K562 (cell line): ENCODE measurements at regions not wholly inside any gene's neighbourhood (a gene's known extent, or its start where the extent isn't known, plus 50 kb on each side); places are given as distances from the start of the nearest gene placed in this dataset.

Experiments
- ATAC-seq: fragments of 200-7000 bp; cut with Tn5 transposase; 3 replicates; pipeline ENCODE4 v1.9.1; 2020; ENCODE audit warnings: moderate library complexity
- BruUV-seq: library from RNA; stranded (reverse); fragments of 400-500 nt; replicated peaks from 2 replicates; lab custom pipeline; 2021; lab: Mats Ljungman, UMichigan
- CTCF ChIA-PET: fragments of 300-600 bp; formaldehyde crosslinking; extraction: SDS; loops from one replicate; lab custom pipeline; 2021; ENCODE audit warnings: low intra/inter-chr PET ratio; lab: Yijun Ruan, JAX
- POLR2A ChIA-PET: fragments of 300-600, 350-650 bp; sonication (Branson Sonifier 250); formaldehyde crosslinking; extraction: SDS; loops from one replicate; lab custom pipeline; 2021; ENCODE audit warnings: antibody characterized with exemption, inconsistent platforms; lab: Yijun Ruan, JAX
- DNase-seq, 4 experiments: peaks; one replicate each; pipeline versions ENCODE4 v3.0.0 to v3.0.0-alpha.2; 2011 to 2018; ENCODE audit warnings: low spot score in 3 of 4, mixed read lengths in 3 of 4; ENCODE audit errors: extremely low read depth in 1 of 4
- FAIRE-seq: peaks from 2 replicates; lab custom pipeline; 2011; peaks lifted over from hg19 to GRCh38; lab: Jason Lieb, UNC
- H2AFZ ChIP-seq: 2 replicates; pipeline ENCODE4 v1.6.0; 2011; ENCODE audit warnings: low read depth, low read length, control low read depth, inconsistent platforms
- H3K27ac ChIP-seq: fragments of 200-600 bp; 3 replicates; pipeline ENCODE4 v1.8.0; 2011; ENCODE audit warnings: low read depth, mild to moderate bottlenecking, control low read depth, inconsistent platforms, low read length, moderate library complexity, mixed read lengths; ENCODE audit errors: extremely low read depth
- H3K27me3 ChIP-seq, 2 experiments: fragments of 300-600 bp in 1 of 2; 2 replicates in 1 of 2; 3 replicates in 1 of 2; pipeline versions ENCODE4 v1.6.0 to v1.8.0; 2011; ENCODE audit warnings: inconsistent platforms in 2 of 2, low read length in 2 of 2, mild to moderate bottlenecking in 1 of 2, mixed read lengths in 1 of 2, moderate library complexity in 1 of 2; ENCODE audit not compliant: control insufficient read depth in 2 of 2, insufficient read depth in 2 of 2
- H3K36me3 ChIP-seq: fragments of 300-600 bp; 3 replicates; pipeline ENCODE4 v1.8.0; 2011; ENCODE audit warnings: mild to moderate bottlenecking, low read length, inconsistent platforms; ENCODE audit not compliant: control insufficient read depth, insufficient read depth
- H3K4me1 ChIP-seq, 2 experiments: fragments of 200-600 bp in 1 of 2; replicated peaks in 1 of 2; 2 replicates in 1 of 2; 3 replicates in 1 of 2; pipeline versions ENCODE4 v1.5.1 to v1.8.0; 2011; ENCODE audit warnings: inconsistent platforms in 2 of 2, low read length in 2 of 2, mild to moderate bottlenecking in 1 of 2, mixed read lengths in 1 of 2, moderate library complexity in 1 of 2; ENCODE audit not compliant: control insufficient read depth in 2 of 2, insufficient read depth in 2 of 2
- H3K4me2 ChIP-seq: 2 replicates; pipeline ENCODE4 v1.6.1; 2011; ENCODE audit warnings: low read length, control low read depth, inconsistent platforms, mixed read lengths; ENCODE audit not compliant: insufficient read depth
- H3K4me3 ChIP-seq: fragments of 200-600 bp; sonication (generic), shearing (Covaris generic); 2 replicates; pipeline ENCODE4 v1.5.1; 2016; ENCODE audit warnings: control low read depth, inconsistent platforms
- H3K79me2 ChIP-seq: fragments of 200-600 bp; 3 replicates; pipeline ENCODE4 v1.8.0; 2011; ENCODE audit warnings: low read length, inconsistent platforms; ENCODE audit not compliant: control insufficient read depth, insufficient read depth
- H3K9ac ChIP-seq, 2 experiments: 2 replicates each; pipeline versions ENCODE4 v1.6.0 to v1.6.1; 2011; ENCODE audit warnings: low read depth in 2 of 2, low read length in 2 of 2, control low read depth in 1 of 2, inconsistent platforms in 1 of 2, mild to moderate bottlenecking in 1 of 2, mixed read lengths in 1 of 2; ENCODE audit not compliant: insufficient read depth in 1 of 2
- H3K9me1 ChIP-seq: one replicate; pipeline ENCODE4 v1.6.0; 2011; ENCODE audit warnings: inconsistent platforms, mild to moderate bottlenecking, low read length, moderate library complexity; ENCODE audit not compliant: control insufficient read depth, insufficient read depth
- H3K9me3 ChIP-seq: replicated peaks from 2 replicates; pipeline ENCODE4 v1.5.1; 2011; ENCODE audit warnings: low read depth, low read length, inconsistent platforms; ENCODE audit not compliant: control insufficient read depth, insufficient read depth
- H4K20me1 ChIP-seq: replicated peaks from 2 replicates; pipeline ENCODE4 v1.6.1; 2011; ENCODE audit warnings: low read length, inconsistent platforms, mixed read lengths; ENCODE audit not compliant: control insufficient read depth, insufficient read depth
- BCOR ChIP-seq: fragments of 450-650 bp; IDR thresholded peaks from 2 replicates; pipeline ENCODE4 v1.6.1; 2016
- HCFC1 ChIP-seq: IDR thresholded peaks from 2 replicates; pipeline ENCODE4 v1.6.1; 2012; ENCODE audit warnings: low read depth, low read length, improper control_type of control experiment
- JUNB ChIP-seq: fragments of 450-650 bp; formaldehyde crosslinking; conservative IDR thresholded peaks from 2 replicates; pipeline ENCODE4 v1.4.0; 2020; ENCODE audit warnings: mild to moderate bottlenecking
- KDM1A ChIP-seq, 2 experiments: fragments of 450-650 bp; IDR thresholded peaks; 2 replicates each; pipeline ENCODE4 v1.6.1; 2016; ENCODE audit warnings: mild to moderate bottlenecking in 2 of 2
- NR2C1 ChIP-seq, 2 experiments: fragments of 450-650 bp; IDR thresholded peaks; 2 replicates each; pipeline ENCODE4 v1.6.1; 2017; ENCODE audit warnings: mild to moderate bottlenecking in 2 of 2, antibody characterized with exemption in 1 of 2, inconsistent platforms in 1 of 2, missing compliant biosample characterization in 1 of 2, missing genetic modification characterization in 1 of 2
- POLR3A ChIP-seq: IDR thresholded peaks from 2 replicates; pipeline ENCODE4 v1.6.1; 2011; ENCODE audit warnings: borderline replicate concordance, mild to moderate bottlenecking, moderate library complexity; ENCODE audit not compliant: insufficient read length, insufficient read depth; ENCODE audit errors: extremely low read depth
- SAFB ChIP-seq: fragments of 200-400 bp; formaldehyde crosslinking; IDR thresholded peaks from 2 replicates; pipeline ENCODE4 v1.6.1; 2017; ENCODE audit warnings: low read depth, low read length, borderline replicate concordance
- SIX5 ChIP-seq, 2 experiments: IDR thresholded peaks; 2 replicates each; pipeline ENCODE4 v1.6.1; 2011; ENCODE audit warnings: low read length in 2 of 2, borderline replicate concordance in 1 of 2, low read depth in 1 of 2, mild to moderate bottlenecking in 1 of 2, moderate library complexity in 1 of 2; ENCODE audit not compliant: insufficient read depth in 1 of 2
- STAG1 ChIP-seq: sonication (generic); formaldehyde crosslinking; IDR thresholded peaks from 2 replicates; pipeline ENCODE4 v1.5.0; 2020; ENCODE audit warnings: missing genetic modification reagents, borderline replicate concordance
- ZBTB8A ChIP-seq: fragments of 450-650 bp; IDR thresholded peaks from 2 replicates; pipeline ENCODE4 v1.6.1; 2018; ENCODE audit warnings: mild to moderate bottlenecking, moderate library complexity; ENCODE audit not compliant: partially characterized antibody
- ZNF133 ChIP-seq: fragments of 250-450 bp; sonication (Bioruptor Pico); IDR thresholded peaks from 2 replicates; pipeline ENCODE4 v1.4.0; 2020; ENCODE audit warnings: mild to moderate bottlenecking
- ZNF140 ChIP-seq: fragments of 250-450 bp; sonication (Bioruptor Pico); IDR thresholded peaks from 2 replicates; pipeline ENCODE4 v1.8.0; 2021; ENCODE audit warnings: moderate library complexity, mild to moderate bottlenecking, inconsistent platforms
- WGBS: fragments of 100-300 bp; shearing (Covaris generic); methylation state at CpG from one replicate; pipeline ENCODE4 v1.1.6; 2016; ENCODE audit warnings: low coverage, mixed read lengths; ENCODE audit not compliant: insufficient coverage; ENCODE audit errors: missing lambda C conversion rate; 5-methylcytosine and 5-hydroxymethylcytosine counted together
- in situ Hi-C: fragments of 300-500 bp; cut with MboI; formaldehyde crosslinking; loops from 4 replicates; pipeline ENCODE4 v1.15.0; 2018; ENCODE audit warnings: inconsistent platforms, mixed read lengths
- intact Hi-C: fragments of 100-400 bp; cut with micrococcal nuclease; formaldehyde crosslinking; loops from 2 replicates; pipeline ENCODE4 v1.14.2; 2022
- TF ChIP-seq, protein P1 (sequence below): fragments of 200-800 bp; sonication (Bioruptor generic); IDR thresholded peaks from 2 replicates; pipeline ENCODE4 v1.6.1; 2017; ENCODE audit warnings: missing genetic modification characterization, missing compliant biosample characterization
- TF ChIP-seq, protein P2 (sequence below): sonication (generic); formaldehyde crosslinking; IDR thresholded peaks from 2 replicates; pipeline ENCODE4 v1.8.0; 2022; ENCODE audit warnings: mild to moderate bottlenecking, missing genetic modification reagents
- TF ChIP-seq, protein P3 (sequence below), 2 experiments: IDR thresholded peaks; 2 replicates each; pipeline ENCODE4 v1.6.1; 2011; ENCODE audit warnings: borderline replicate concordance in 1 of 2, control low read depth in 1 of 2, low read depth in 1 of 2, low read length in 1 of 2, mild to moderate bottlenecking in 1 of 2, mixed read lengths in 1 of 2, moderate library complexity in 1 of 2; ENCODE audit not compliant: insufficient read depth in 1 of 2, insufficient read length in 1 of 2, poor library complexity in 1 of 2, severe bottlenecking in 1 of 2; ENCODE audit errors: extremely low read depth in 1 of 2

DNA sequence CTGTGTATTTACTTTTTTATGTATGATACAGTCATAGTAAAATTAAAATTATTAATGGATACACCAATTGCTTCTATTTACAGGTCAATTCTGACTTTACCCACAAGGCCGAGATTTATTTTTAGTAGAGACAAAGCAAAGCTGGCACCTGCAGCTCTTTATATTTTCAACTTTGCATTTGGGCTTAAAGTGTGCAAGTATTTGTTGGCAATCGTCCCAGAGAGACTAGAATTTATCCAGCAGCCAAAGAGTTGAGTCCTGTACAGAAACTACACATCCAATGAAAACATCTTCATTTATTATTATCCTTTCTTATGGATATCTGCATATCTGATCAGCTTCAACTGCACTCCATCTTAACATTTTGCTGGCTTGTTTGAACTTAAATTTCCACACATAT is 485.6 kb downstream of the SOX11 start:
- ChIA-PET CTCF (no interaction called here), POLR2A (no interaction called here)
- intact Hi-C loops = no loop called here
- in situ Hi-C loops = no loop called here
- FAIRE-seq (no peak), DNase-seq (no peak), ATAC-seq (no peak)
- WGBS = 2% methylated on average over 2 of the region's 2 CpGs
- Histone ChIP-seq H3K9ac (no peak overlapping the region), H3K4me2 (no peak overlapping the region), H3K27ac (no peak overlapping the region), H2AFZ (no peak overlapping the region), H3K4me1 (no peaks in the 10 kb centered on the region), H3K4me3 (no peak overlapping the region), H3K9me3 (no peaks in the 10 kb centered on the region), H3K27me3 (no peaks in the 10 kb centered on the region), H4K20me1 (no peaks in the 10 kb centered on the region), H3K36me3 (no peaks in the 10 kb centered on the region), H3K9me1 (no peaks in the 10 kb centered on the region), H3K79me2 (no peaks in the 10 kb centered on the region)
- no TSS peak for BruUV-seq
- no peak for TF ChIP-seq POLR3A
- no peak for TF ChIP-seq KDM1A (IDR thresholded peaks at IDR 0.05)
- TF ChIP-seq, protein P1, sequence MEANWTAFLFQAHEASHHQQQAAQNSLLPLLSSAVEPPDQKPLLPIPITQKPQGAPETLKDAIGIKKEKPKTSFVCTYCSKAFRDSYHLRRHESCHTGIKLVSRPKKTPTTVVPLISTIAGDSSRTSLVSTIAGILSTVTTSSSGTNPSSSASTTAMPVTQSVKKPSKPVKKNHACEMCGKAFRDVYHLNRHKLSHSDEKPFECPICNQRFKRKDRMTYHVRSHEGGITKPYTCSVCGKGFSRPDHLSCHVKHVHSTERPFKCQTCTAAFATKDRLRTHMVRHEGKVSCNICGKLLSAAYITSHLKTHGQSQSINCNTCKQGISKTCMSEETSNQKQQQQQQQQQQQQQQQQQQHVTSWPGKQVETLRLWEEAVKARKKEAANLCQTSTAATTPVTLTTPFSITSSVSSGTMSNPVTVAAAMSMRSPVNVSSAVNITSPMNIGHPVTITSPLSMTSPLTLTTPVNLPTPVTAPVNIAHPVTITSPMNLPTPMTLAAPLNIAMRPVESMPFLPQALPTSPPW (CRISPR knock-in tag) = no peak
- TF ChIP-seq SAFB = no peak
- TF ChIP-seq, protein P2, sequence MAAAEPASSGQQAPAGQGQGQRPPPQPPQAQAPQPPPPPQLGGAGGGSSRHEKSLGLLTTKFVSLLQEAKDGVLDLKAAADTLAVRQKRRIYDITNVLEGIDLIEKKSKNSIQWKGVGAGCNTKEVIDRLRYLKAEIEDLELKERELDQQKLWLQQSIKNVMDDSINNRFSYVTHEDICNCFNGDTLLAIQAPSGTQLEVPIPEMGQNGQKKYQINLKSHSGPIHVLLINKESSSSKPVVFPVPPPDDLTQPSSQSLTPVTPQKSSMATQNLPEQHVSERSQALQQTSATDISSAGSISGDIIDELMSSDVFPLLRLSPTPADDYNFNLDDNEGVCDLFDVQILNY (CRISPR knock-in tag) = no peak
- TF ChIP-seq SIX5 (IDR thresholded peaks at IDR 0.05; ENCODE audit: borderline replicate concordance in 1 of 2, insufficient read depth in 1 of 2, low read depth in 1 of 2, low read length in 2 of 2) = no peak
- no peak for TF ChIP-seq STAG1 (CRISPR knock-in tag)
- TF ChIP-seq, protein P3, sequence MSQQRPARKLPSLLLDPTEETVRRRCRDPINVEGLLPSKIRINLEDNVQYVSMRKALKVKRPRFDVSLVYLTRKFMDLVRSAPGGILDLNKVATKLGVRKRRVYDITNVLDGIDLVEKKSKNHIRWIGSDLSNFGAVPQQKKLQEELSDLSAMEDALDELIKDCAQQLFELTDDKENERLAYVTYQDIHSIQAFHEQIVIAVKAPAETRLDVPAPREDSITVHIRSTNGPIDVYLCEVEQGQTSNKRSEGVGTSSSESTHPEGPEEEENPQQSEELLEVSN (IDR thresholded peaks at IDR 0.05; ENCODE audit: borderline replicate concordance in 1 of 2, extremely low read depth in 1 of 2, insufficient read depth in 1 of 2, insufficient read length in 1 of 2, low read depth in 1 of 2, low read length in 1 of 2, poor library complexity in 1 of 2, severe bottlenecking in 1 of 2) = no peak
- no peak for TF ChIP-seq NR2C1 (IDR thresholded peaks at IDR 0.05)
- TF ChIP-seq NR2C1 (tag; IDR thresholded peaks at IDR 0.05) = no peak
- TF ChIP-seq ZNF140 (CRISPR knock-in tag) = no peak
- no peak for TF ChIP-seq ZBTB8A
- no peak for TF ChIP-seq JUNB (CRISPR knock-in tag)
- TF ChIP-seq HCFC1 = no peak
- TF ChIP-seq ZNF133 = no peak
- TF ChIP-seq BCOR = no peak
